HG03439 (cell line): ENCODE measurements at regions not wholly inside any gene's neighbourhood (a gene's known extent, or its start where the extent isn't known, plus 50 kb on each side); places are given as distances from the start of the nearest gene placed in this dataset.
A peak's percentile ranks its signal among the peaks of the same experiment; 100 is the strongest.
"Not testable (repeated sequence)": the region's sequence is repeated elsewhere in the genome, so short reads cannot be mapped to it uniquely, and the experiment has no call there.

Experiments
- ATAC-seq: cut with Tn5 transposase; IDR thresholded peaks from one replicate; pipeline ENCODE4 v1.9.1; 2021; ENCODE audit warnings: mild to moderate bottlenecking, moderate library complexity; ENCODE audit not compliant: unreplicated experiment

GRCh38 chr3:107221856-107222255 is 155.4 kb upstream of the CCDC54 start:
- no peak for ATAC-seq

GRCh38 chr3:107222907-107223306 is 154.3 kb upstream of the CCDC54 start:
- no peak for ATAC-seq

- no peak for ATAC-seq
Measured at GRCh38 chr3:107224026-107224596, 153.1 kb upstream of the CCDC54 start.

GRCh38 chr3:107227091-107227490 is 150.1 kb upstream of the CCDC54 start:
- ATAC-seq = no peak

- not testable (repeated sequence) for ATAC-seq
Measured at GRCh38 chr3:107233877-107234276, 143.4 kb upstream of the CCDC54 start.

GRCh38 chr3:107235193-107235927 is 141.9 kb upstream of the CCDC54 start:
- no peak for ATAC-seq

GRCh38 chr3:107235928-107236315 is 141.3 kb upstream of the CCDC54 start:
- ATAC-seq = peak; percentile 70

- ATAC-seq = no peak
Measured at GRCh38 chr3:107236655-107237337, 140.4 kb upstream of the CCDC54 start.

GRCh38 chr3:107238787-107239186 is 138.5 kb upstream of the CCDC54 start:
- no peak for ATAC-seq

- ATAC-seq = no peak
Measured at GRCh38 chr3:107239703-107240102, 137.5 kb upstream of the CCDC54 start.

GRCh38 chr3:107240183-107241091 is 136.8 kb upstream of the CCDC54 start:
- peak; percentile 94 for ATAC-seq

GRCh38 chr3:107241217-107241616 is 136.0 kb upstream of the CCDC54 start:
- peak; percentile 38 for ATAC-seq

- no peak for ATAC-seq
Measured at GRCh38 chr3:107242579-107242978, 134.7 kb upstream of the CCDC54 start.

GRCh38 chr3:107247116-107247515 is 130.1 kb upstream of the CCDC54 start:
- ATAC-seq = no peak

GRCh38 chr3:107249132-107249531 is 128.1 kb upstream of the CCDC54 start:
- ATAC-seq = no peak

- ATAC-seq = no peak
Measured at GRCh38 chr3:107250221-107250620, 127.0 kb upstream of the CCDC54 start.

GRCh38 chr3:107251819-107252218 is 125.4 kb upstream of the CCDC54 start:
- ATAC-seq = no peak

GRCh38 chr3:107256963-107257362 is 120.3 kb upstream of the CCDC54 start:
- ATAC-seq = no peak

- ATAC-seq = no peak
Measured at GRCh38 chr3:107258300-107258699, 118.9 kb upstream of the CCDC54 start.

- ATAC-seq = no peak
Measured at GRCh38 chr3:107260207-107260606, 117.0 kb upstream of the CCDC54 start.
